H1 (cell line): ENCODE measurements at regions not wholly inside any gene's neighbourhood (a gene's known extent, or its start where the extent isn't known, plus 50 kb on each side); places are given as distances from the start of the nearest gene placed in this dataset.

Experiments
- EZH2 ChIP-seq: fragments of 200-600 bp; sonication (generic); IDR thresholded peaks from 2 replicates; pipeline ENCODE4 v1.7.1; 2012; ENCODE audit warnings: low read depth, mild to moderate bottlenecking, moderate library complexity, low read length, inconsistent platforms; ENCODE audit not compliant: severe bottlenecking
- FOSL1 ChIP-seq: IDR thresholded peaks from 2 replicates; pipeline ENCODE4 v1.6.1; 2011; ENCODE audit warnings: mild to moderate bottlenecking, low read depth, low read length, moderate library complexity; ENCODE audit not compliant: insufficient read depth
- JUND ChIP-seq: IDR thresholded peaks from 2 replicates; pipeline ENCODE4 v1.6.1; 2011; ENCODE audit warnings: mild to moderate bottlenecking, improper control_type of control experiment, low read length
- POLR2A ChIP-seq, 2 experiments: IDR thresholded peaks; 1 replicate in 1 of 2; 2 replicates in 1 of 2; pipeline ENCODE4 v1.6.1; 2011; ENCODE audit warnings: low read depth in 2 of 2, low read length in 2 of 2, mild to moderate bottlenecking in 2 of 2; ENCODE audit errors: control extremely low read depth in 1 of 2
- SP1 ChIP-seq: IDR thresholded peaks from 2 replicates; pipeline ENCODE4 v1.6.1; 2011; ENCODE audit warnings: low read depth, low read length
- TAF1 ChIP-seq: IDR thresholded peaks from 2 replicates; pipeline ENCODE4 v1.6.1; 2011; ENCODE audit warnings: mild to moderate bottlenecking, low read depth, low read length
- TF ChIP-seq, protein P1 (sequence below), 3 experiments: IDR thresholded peaks; 1 replicate in 2 of 3; 2 replicates in 1 of 3; pipeline versions ENCODE4 v1.5.1 to v1.6.1; 2011; ENCODE audit warnings: low read length in 3 of 3, mild to moderate bottlenecking in 3 of 3, inconsistent platforms in 2 of 3, low read depth in 1 of 3, moderate library complexity in 1 of 3; ENCODE audit not compliant: insufficient read depth in 1 of 3; ENCODE audit errors: control extremely low read depth in 1 of 3
- TF ChIP-seq, protein P2 (sequence below): IDR thresholded peaks from 2 replicates; pipeline ENCODE4 v1.6.1; 2011; ENCODE audit warnings: low read depth, mild to moderate bottlenecking, low read length; ENCODE audit not compliant: insufficient read depth

DNA sequence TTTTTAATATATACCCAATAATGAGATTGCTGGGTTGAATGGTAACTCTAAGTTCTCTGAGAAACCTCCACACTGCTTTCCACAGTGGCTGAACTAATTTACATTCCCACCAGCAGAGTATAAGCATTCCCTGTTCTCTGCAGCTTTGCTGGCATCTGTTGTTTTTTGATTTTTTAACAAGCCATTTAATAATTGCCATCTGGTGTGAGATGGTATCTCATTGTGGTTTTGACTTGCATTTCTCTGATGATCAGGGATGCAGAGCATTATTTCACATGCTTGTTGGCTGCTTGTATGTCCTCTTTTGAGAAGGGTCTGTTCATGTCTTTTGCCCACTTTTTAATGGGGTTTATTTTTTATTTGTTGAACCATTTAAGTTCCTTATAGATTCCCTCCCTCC, 75.0 kb upstream of the EPHB3 start:
- TF ChIP-seq FOSL1 (no peak), JUND (no peak), POLR2A (IDR thresholded peaks at IDR 0.05; ENCODE audit: control extremely low read depth in 1 of 2, low read depth in 2 of 2, low read length in 2 of 2) (no peak), SP1 (no peak), EZH2 (no peak), TAF1 (no peak)
- TF ChIP-seq, protein P1, sequence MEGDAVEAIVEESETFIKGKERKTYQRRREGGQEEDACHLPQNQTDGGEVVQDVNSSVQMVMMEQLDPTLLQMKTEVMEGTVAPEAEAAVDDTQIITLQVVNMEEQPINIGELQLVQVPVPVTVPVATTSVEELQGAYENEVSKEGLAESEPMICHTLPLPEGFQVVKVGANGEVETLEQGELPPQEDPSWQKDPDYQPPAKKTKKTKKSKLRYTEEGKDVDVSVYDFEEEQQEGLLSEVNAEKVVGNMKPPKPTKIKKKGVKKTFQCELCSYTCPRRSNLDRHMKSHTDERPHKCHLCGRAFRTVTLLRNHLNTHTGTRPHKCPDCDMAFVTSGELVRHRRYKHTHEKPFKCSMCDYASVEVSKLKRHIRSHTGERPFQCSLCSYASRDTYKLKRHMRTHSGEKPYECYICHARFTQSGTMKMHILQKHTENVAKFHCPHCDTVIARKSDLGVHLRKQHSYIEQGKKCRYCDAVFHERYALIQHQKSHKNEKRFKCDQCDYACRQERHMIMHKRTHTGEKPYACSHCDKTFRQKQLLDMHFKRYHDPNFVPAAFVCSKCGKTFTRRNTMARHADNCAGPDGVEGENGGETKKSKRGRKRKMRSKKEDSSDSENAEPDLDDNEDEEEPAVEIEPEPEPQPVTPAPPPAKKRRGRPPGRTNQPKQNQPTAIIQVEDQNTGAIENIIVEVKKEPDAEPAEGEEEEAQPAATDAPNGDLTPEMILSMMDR (IDR thresholded peaks at IDR 0.05; ENCODE audit: control extremely low read depth in 1 of 3, insufficient read depth in 1 of 3, low read depth in 1 of 3, low read length in 3 of 3), result no peak
- TF ChIP-seq, protein P2, sequence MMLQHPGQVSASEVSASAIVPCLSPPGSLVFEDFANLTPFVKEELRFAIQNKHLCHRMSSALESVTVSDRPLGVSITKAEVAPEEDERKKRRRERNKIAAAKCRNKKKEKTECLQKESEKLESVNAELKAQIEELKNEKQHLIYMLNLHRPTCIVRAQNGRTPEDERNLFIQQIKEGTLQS, result no peak
